ENCODE measurements at regions not wholly inside any gene's neighbourhood (a gene's known extent, or its start where the extent isn't known, plus 50 kb on each side); places are given as distances from the start of the nearest gene placed in this dataset.

DNA sequence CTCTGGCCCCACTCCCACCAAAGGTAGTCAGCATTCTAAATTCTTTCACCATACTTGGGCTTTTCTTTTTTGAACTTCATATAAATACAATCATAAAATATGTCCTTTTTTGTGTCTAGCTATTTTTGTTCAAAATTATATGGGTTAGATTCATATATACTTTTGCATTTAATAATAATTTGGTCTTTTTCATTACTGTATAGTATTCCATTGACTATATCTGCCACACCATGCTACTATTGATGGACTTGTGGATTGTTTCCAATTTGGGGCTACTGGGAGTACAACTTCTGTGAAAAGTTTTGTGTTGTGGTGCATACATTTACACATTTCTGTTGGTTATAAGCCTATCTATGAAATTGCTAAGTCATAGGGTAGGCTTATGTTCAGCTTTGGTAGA is 85.7 kb downstream of the GLUL start:
- H3K4me1 ChIP-seq: peaks cover 0 to 12% (median 9%) of the 10 kb centered on the region in 4 donors
- TF ChIP-seq POLR2AphosphoS5 (IDR thresholded peaks at IDR 0.05): no peak
- TF ChIP-seq, protein P1, sequence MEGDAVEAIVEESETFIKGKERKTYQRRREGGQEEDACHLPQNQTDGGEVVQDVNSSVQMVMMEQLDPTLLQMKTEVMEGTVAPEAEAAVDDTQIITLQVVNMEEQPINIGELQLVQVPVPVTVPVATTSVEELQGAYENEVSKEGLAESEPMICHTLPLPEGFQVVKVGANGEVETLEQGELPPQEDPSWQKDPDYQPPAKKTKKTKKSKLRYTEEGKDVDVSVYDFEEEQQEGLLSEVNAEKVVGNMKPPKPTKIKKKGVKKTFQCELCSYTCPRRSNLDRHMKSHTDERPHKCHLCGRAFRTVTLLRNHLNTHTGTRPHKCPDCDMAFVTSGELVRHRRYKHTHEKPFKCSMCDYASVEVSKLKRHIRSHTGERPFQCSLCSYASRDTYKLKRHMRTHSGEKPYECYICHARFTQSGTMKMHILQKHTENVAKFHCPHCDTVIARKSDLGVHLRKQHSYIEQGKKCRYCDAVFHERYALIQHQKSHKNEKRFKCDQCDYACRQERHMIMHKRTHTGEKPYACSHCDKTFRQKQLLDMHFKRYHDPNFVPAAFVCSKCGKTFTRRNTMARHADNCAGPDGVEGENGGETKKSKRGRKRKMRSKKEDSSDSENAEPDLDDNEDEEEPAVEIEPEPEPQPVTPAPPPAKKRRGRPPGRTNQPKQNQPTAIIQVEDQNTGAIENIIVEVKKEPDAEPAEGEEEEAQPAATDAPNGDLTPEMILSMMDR (IDR thresholded peaks at IDR 0.05): no peak
- no peak for TF ChIP-seq POLR2A (IDR thresholded peaks at IDR 0.05)
- TF ChIP-seq EP300 (IDR thresholded peaks at IDR 0.05): no peak
- no peak for DNase-seq
- no peak overlapping the region for H3K4me3 ChIP-seq
- H3K9me3 ChIP-seq: no peaks in the 10 kb centered on the region
- H3K36me3 ChIP-seq: no peaks in the 10 kb centered on the region
- no peaks in the 10 kb centered on the region for H3K27me3 ChIP-seq
- ATAC-seq (ENCODE audit: low FRiP score in 2 of 2): no peak
- H3K27ac ChIP-seq: no peak overlapping the region

DNA sequence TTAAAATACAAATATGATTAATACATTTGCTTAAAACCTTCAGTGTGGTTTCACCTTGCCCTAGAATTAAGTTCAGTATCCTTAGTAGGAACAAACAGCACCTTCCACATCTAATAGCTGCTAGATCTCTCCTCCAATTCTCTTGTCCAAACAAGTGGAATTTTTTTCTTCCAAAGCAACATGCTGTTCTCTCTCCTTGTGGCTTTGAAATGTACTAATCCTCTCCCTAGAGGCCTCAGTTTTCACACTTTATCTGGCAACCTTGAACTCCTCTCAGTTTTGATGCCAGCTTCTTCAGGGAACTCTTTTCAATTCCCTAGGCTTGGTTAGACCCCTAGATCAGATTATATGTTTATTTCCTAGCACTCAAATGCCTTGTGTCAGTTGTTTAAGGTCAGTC is 87.0 kb downstream of the GLUL start:
- no peak overlapping the region for H3K27ac ChIP-seq
- peaks cover 7 to 19% (median 15%) of the 10 kb centered on the region in 4 donors for H3K4me1 ChIP-seq
- no peak for DNase-seq
- no peaks in the 10 kb centered on the region for H3K36me3 ChIP-seq
- no peak overlapping the region for H3K4me3 ChIP-seq
- H3K9me3 ChIP-seq: no peaks in the 10 kb centered on the region
- no peak for ATAC-seq (ENCODE audit: low FRiP score in 2 of 2)
- no peak for TF ChIP-seq EP300 (IDR thresholded peaks at IDR 0.05)
- TF ChIP-seq, protein P1 (IDR thresholded peaks at IDR 0.05): no peak
- TF ChIP-seq POLR2A (IDR thresholded peaks at IDR 0.05): no peak
- no peak for TF ChIP-seq POLR2AphosphoS5 (IDR thresholded peaks at IDR 0.05)
- no peaks in the 10 kb centered on the region for H3K27me3 ChIP-seq

DNA sequence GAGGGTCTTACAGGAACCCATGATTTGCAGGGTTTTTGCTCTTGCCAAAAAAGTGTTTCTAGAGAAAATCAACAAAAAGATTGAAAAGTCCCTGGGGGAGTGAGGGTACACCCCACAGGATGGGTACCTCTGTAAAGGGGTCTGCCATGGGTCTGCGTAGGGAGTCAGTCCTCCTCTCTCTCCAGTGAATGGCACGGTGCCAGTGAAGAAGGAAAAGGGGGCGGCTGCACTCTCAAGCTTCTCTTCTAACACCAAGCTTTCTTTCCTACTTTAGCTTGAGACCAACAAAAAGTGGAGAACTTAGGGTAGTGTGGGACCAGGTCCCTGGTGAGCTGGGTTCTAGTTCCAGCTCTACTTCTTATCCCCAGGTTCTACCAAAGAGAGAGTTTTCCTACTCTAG is 87.4 kb downstream of the GLUL start:
- ATAC-seq (ENCODE audit: low FRiP score in 2 of 2) (no peak), DNase-seq (no peak)
- no peaks in the 10 kb centered on the region for H3K36me3 ChIP-seq
- no peaks in the 10 kb centered on the region for H3K9me3 ChIP-seq
- TF ChIP-seq POLR2A (IDR thresholded peaks at IDR 0.05): no peak
- no peak for TF ChIP-seq POLR2AphosphoS5 (IDR thresholded peaks at IDR 0.05)
- no peak for TF ChIP-seq EP300 (IDR thresholded peaks at IDR 0.05)
- H3K4me3 ChIP-seq: no peak overlapping the region
- WGBS, 2 donors: 63 to 75% methylated on average over 3 of the region's 3 CpGs
- no peak overlapping the region for H3K27ac ChIP-seq
- H3K27me3 ChIP-seq: no peaks in the 10 kb centered on the region
- peaks cover 7 to 21% (median 16%) of the 10 kb centered on the region in 4 donors for H3K4me1 ChIP-seq

DNA sequence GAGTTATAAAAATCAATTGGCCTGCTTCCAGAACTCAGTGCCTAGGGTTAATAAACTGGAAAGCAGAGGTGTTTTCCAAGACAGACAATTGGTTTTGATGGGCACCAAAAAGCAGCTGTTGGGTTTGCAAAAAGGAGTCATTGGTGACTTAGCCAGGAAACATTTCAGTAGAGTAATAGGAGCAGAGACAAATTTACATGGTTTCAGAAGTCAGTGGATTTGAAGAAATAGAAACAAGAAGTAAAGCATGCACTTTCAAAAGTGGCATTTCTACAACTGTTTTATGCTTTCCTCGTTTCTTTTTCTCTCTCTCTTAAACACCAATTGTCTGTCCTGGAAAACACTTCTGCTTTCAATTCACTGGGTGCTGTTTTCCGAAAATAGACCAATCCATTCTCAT is 87.8 kb downstream of the GLUL start:
- Histone ChIP-seq H3K27ac (no peak overlapping the region), H3K4me1 (peaks cover 7 to 22% (median 16%) of the 10 kb centered on the region in 4 donors), H3K4me3 (no peak overlapping the region), H3K9me3 (no peaks in the 10 kb centered on the region), H3K36me3 (no peaks in the 10 kb centered on the region), H3K27me3 (no peaks in the 10 kb centered on the region)
- 43 to 58% methylated on average over 2 of the region's 2 CpGs for WGBS, 2 donors
- ATAC-seq (ENCODE audit: low FRiP score in 2 of 2): no peak
- DNase-seq: no peak
- no peak for TF ChIP-seq POLR2A (IDR thresholded peaks at IDR 0.05)
- no peak for TF ChIP-seq POLR2AphosphoS5 (IDR thresholded peaks at IDR 0.05)
- TF ChIP-seq, protein P1 (IDR thresholded peaks at IDR 0.05): no peak
- TF ChIP-seq EP300 (IDR thresholded peaks at IDR 0.05): no peak

DNA sequence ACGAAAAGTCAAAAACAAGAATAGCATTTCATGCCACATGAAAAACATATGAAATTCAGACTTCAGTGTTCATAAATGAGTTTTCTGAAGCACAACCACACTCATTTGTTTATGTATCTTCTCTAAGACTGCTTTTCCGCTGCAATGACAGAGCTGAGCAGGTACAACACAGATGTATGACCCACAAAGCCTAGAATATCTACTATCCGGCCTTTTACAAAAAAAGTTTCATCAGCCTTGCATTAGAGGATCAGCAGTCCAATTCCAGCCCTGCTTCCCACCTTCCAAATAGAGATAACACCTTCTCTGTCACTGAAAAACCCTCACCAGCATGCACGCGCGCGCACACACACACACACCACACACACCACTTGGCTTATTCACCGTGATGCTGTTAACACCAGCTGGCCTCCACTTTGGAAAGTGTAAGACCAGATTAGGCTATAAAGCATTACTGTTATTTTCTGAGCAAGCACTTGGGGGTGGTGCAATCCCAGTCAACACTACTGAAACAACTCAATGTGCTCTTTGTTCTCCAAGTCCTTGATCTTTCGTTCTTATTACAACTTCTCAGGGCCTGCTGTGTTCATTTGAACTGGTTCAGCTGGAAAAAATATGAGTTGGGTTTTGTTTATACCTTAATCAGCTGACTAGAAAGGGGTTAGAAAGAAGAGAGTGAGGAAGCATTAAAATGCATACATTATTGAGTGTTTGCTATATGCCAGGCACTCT is 90.0 kb downstream of the GLUL start:
- 80 to 82% methylated on average over 9 of the region's 9 CpGs for WGBS, 2 donors
- TF ChIP-seq EP300 (IDR thresholded peaks at IDR 0.05) (no peak), POLR2A (IDR thresholded peaks at IDR 0.05) (no peak), POLR2AphosphoS5 (IDR thresholded peaks at IDR 0.05) (no peak)
- TF ChIP-seq, protein P1 (IDR thresholded peaks at IDR 0.05): peak in 2 of 6 experiments; percentile 17 to 30
- Histone ChIP-seq H3K27me3 (no peaks in the 10 kb centered on the region), H3K27ac (no peak overlapping the region), H3K4me3 (no peak overlapping the region), H3K36me3 (no peaks in the 10 kb centered on the region), H3K9me3 (no peaks in the 10 kb centered on the region), H3K4me1 (peaks cover 7 to 22% (median 16%) of the 10 kb centered on the region in 4 donors)
- peak; percentile 25 to 49 for DNase-seq
- no peak for ATAC-seq (ENCODE audit: low FRiP score in 2 of 2)

Data from upper lobe of left lung (tissue), 6 donors.